ENCODE measurements at regions not wholly inside any gene's neighbourhood (a gene's known extent, or its start where the extent isn't known, plus 50 kb on each side); places are given as distances from the start of the nearest gene placed in this dataset.

DNA sequence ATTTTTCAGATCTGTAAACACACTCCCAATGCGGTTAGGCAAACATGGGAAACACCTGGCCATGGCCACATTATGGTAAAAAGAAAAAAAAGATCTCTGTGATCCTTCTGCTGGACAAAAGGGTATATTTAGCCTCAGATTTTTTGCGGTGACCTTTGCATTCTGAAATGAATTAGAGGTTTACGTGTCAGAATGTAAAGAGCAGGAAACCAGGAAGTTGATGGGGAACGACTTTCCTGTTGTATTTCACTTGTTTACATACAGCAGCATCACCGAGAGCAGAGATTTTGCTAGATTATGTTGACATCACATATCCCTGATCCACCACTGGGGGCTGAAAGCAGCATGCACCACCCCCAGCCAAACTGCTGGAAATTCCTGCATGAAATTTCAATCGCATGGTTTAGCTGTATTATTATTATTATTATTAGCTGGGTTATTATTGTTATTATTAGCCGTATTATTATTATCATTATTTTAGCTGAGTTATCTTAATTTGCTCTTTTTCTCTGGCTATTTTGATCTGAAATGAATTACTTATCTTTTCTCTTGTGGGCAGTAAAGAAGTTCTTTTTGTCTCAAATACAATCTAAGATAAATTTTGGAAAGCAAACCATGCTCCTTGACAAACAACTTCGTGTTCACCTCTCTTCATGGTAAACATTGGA lies 189.4 kb downstream of the ZFP64 start:
- Histone ChIP-seq H4K20me1 (replicated peaks in 1 of 2; ENCODE audit: control insufficient read depth in 1 of 2, insufficient read depth in 2 of 2, low read length in 2 of 2) (no peaks in the 10 kb centered on the region), H3K23me2 (ENCODE audit: low read depth, low read length) (no peaks in the 10 kb centered on the region), H2BK20ac (ENCODE audit: low read length) (no peak overlapping the region), H3K79me2 (ENCODE audit: control insufficient read depth in 1 of 2, insufficient read depth in 2 of 2, low read length in 2 of 2) (no peaks in the 10 kb centered on the region), H3K18ac (ENCODE audit: extremely low read depth, low read length) (no peak overlapping the region; the same call in 1 of the 2 replicates), H3K14ac (ENCODE audit: insufficient read length) (no peak overlapping the region), H3K4me2 (ENCODE audit: insufficient read depth in 1 of 2, low read depth in 2 of 2, low read length in 2 of 2) (no peak overlapping the region), H2BK120ac (replicated peaks; ENCODE audit: low read depth, low read length) (no peak overlapping the region), H3K9ac (replicated peaks in 1 of 4; ENCODE audit: extremely low read depth in 1 of 4, low read depth in 3 of 4, low read length in 3 of 4) (no peak overlapping the region), H2BK12ac (ENCODE audit: low read depth, low read length) (no peak overlapping the region), H3K56ac (replicated peaks; ENCODE audit: insufficient read length, low read depth, low read length) (no peak overlapping the region), H3K4me1 (replicated peaks in 1 of 4; ENCODE audit: control insufficient read depth in 3 of 4, insufficient read depth in 4 of 4, low read length in 3 of 4) (peaks cover 4 to 14% (median 11%) of the 10 kb centered on the region in 4 experiments; a peak in 6 of 7 replicates), H4K8ac (ENCODE audit: extremely low read depth, insufficient read depth, low read length) (no peak overlapping the region), H2AFZ (ENCODE audit: low read length) (no peak overlapping the region), H4K5ac (ENCODE audit: insufficient read length, low read depth, low read length) (no peak overlapping the region), H3K79me1 (ENCODE audit: low read depth, low read length) (no peaks in the 10 kb centered on the region), H3K4ac (replicated peaks; ENCODE audit: insufficient read length, low read depth, low read length) (no peak overlapping the region), H4K91ac (replicated peaks; ENCODE audit: insufficient read length, low read length) (no peak overlapping the region), H3K36me3 (ENCODE audit: control insufficient read depth in 2 of 4, insufficient read depth in 4 of 4, low read length in 3 of 4) (no peaks in the 10 kb centered on the region), H2BK5ac (ENCODE audit: low read depth, low read length) (no peak overlapping the region), H3K23ac (ENCODE audit: insufficient read length) (no peak overlapping the region), H3K27ac (ENCODE audit: low read depth, low read length) (no peak overlapping the region), H3K27me3 (replicated peaks in 1 of 4; ENCODE audit: control insufficient read depth in 3 of 4, extremely low read depth in 1 of 4, insufficient read depth in 3 of 4, low read length in 3 of 4) (no peaks in the 10 kb centered on the region), H3K9me3 (ENCODE audit: insufficient read depth in 2 of 2, low read depth in 1 of 2, low read length in 1 of 2) (no peaks in the 10 kb centered on the region), H2BK15ac (ENCODE audit: low read length) (0 out of 2 replicates have a peak overlapping the region, but pooled peaks have one; percentile 65), H3K4me3 (ENCODE audit: extremely low read depth in 1 of 4, insufficient read depth in 2 of 4, low read depth in 3 of 4, low read length in 4 of 4) (no peak overlapping the region), H2AK5ac (ENCODE audit: low read depth, low read length) (no peak overlapping the region)
- ChIA-PET POLR2A (ENCODE audit: partially characterized antibody) (interaction anchor here (1.0 kb wide), 1 partner anchor 34 kb away, joined by 3 read pairs; no protein-coding TSS in a partner anchor), CTCF (ENCODE audit: partially characterized antibody) (interaction anchor here (0.6 to 1.5 kb wide), 5 partner anchors 32 to 644 kb away, joined by 3 to 4 read pairs (median 3); no protein-coding TSS in a partner anchor)
- FAIRE-seq (peak; percentile 66), DNase-seq (ENCODE audit: low read depth in 1 of 2, low spot score in 2 of 2) (no peak)
- WGBS, 2 experiments (ENCODE audit: extremely low coverage in 1 of 2, insufficient coverage in 1 of 2, insufficient read length in 1 of 2, insufficient replicate concordance in 2 of 2, low coverage in 1 of 2, low lambda C conversion rate in 2 of 2, missing lambda C conversion rate in 1 of 2), result 71% methylated on average over 8 of the region's 8 CpGs; no CpG with 5 or more reads in 1 of the 2 experiments
- TF ChIP-seq RAD21 (IDR thresholded peaks at IDR 0.05 in 1 of 2, conservative IDR thresholded peaks at IDR 0.05 in 1 of 2; ENCODE audit: low read depth in 2 of 2, low read length in 2 of 2), result no peak; a peak in 1 of 4 replicates
- no peak for TF ChIP-seq BCL11A (IDR thresholded peaks at IDR 0.05; ENCODE audit: low read depth in 2 of 2, low read length in 2 of 2)
- no peak for TF ChIP-seq TAF1 (IDR thresholded peaks at IDR 0.05; ENCODE audit: low read depth, low read length)
- TF ChIP-seq KDM1A (IDR thresholded peaks at IDR 0.05; ENCODE audit: borderline replicate concordance, low read length), result no peak
- TF ChIP-seq EP300 (IDR thresholded peaks at IDR 0.05; ENCODE audit: borderline replicate concordance in 1 of 2, low read depth in 2 of 2, low read length in 2 of 2), result no peak
- no peak for TF ChIP-seq TEAD4 (IDR thresholded peaks at IDR 0.05; ENCODE audit: low read depth, low read length)
- no peak for TF ChIP-seq SP2 (IDR thresholded peaks at IDR 0.05; ENCODE audit: low read length)
- TF ChIP-seq TBP (IDR thresholded peaks at IDR 0.05; ENCODE audit: low read depth, low read length), result no peak
- TF ChIP-seq EZH2 (IDR thresholded peaks at IDR 0.05; ENCODE audit: low read depth, low read length, severe bottlenecking), result no peak
- TF ChIP-seq, protein P1, sequence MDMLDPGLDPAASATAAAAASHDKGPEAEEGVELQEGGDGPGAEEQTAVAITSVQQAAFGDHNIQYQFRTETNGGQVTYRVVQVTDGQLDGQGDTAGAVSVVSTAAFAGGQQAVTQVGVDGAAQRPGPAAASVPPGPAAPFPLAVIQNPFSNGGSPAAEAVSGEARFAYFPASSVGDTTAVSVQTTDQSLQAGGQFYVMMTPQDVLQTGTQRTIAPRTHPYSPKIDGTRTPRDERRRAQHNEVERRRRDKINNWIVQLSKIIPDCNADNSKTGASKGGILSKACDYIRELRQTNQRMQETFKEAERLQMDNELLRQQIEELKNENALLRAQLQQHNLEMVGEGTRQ (IDR thresholded peaks at IDR 0.05; ENCODE audit: low read length), result no peak
- no peak for TF ChIP-seq RBBP5 (IDR thresholded peaks at IDR 0.05; ENCODE audit: borderline replicate concordance, low read depth, low read length)

Data from H1 (cell line).